NCI-H226 (cell line): ENCODE measurements at regions not wholly inside any gene's neighbourhood (a gene's known extent, or its start where the extent isn't known, plus 50 kb on each side); places are given as distances from the start of the nearest gene placed in this dataset.

Source experiments
- DNase-seq: peaks from one replicate; pipeline ENCODE4 v3.0.0-alpha.2; 2015

DNA sequence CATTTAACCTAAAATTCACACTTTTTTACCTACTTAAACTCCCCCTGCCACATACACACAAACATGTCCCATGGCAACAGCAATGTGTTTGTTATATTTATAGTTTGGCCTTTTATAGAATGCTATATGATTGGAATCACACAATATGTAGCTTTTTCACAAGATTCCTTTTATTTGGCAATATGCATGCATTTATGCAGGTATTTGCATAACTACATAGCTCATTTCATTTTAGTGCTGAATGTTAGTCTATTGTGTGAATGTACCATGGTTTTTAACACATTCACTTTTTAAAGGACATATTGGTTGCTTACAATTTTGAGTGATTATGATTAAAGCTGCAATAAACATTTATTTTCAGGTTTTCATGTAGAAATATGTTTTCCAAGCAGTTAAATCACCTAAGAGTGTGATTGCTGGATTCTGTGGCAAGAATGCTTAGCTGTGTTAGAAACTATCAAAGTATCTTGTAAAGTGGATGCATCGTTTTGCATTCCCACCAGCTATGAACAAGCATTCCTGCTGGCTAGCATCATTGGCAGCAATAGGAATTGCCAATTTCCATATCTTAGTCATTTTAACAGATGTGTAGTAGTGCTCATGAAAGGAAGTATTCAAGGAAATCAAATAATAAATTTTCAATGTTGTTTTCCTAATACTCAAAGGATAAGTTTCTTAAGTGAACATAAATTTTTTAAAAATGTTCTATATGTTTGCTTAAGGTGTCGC lies 557.0 kb downstream of the SLITRK1 start:
- peak; percentile 57 for DNase-seq

DNA sequence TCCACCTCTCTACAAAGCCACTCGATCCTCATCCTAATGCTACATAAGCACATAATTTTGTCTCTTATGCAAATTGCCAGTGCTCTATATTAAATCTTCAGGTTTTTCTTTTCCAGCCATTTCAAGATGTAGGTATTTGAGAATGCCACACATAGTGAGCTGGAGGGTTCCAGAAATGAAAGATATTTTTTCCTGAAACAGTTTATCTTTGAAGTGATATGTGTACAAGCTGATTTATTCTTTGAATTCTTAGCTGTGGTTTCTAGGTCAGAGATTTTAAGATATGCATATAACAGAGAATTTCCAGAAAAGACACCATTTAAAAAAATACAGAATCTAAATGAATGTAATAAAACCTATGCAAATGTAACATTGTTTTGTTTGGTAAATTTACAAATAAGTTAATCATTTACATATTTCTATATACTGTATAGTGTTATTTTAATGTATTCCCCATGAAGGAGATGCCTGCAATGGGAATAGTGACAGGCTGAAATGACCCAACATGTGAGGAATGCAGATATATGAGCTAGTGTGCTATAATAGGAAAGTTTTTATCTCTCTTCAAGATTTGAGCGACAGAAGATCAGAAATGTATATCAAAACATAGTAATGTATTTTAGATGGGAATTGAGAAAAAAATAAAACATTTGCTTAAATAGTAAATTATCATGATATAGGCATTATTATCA lies 570.2 kb downstream of the SLITRK1 start:
- DNase-seq: peak; percentile 56

DNA sequence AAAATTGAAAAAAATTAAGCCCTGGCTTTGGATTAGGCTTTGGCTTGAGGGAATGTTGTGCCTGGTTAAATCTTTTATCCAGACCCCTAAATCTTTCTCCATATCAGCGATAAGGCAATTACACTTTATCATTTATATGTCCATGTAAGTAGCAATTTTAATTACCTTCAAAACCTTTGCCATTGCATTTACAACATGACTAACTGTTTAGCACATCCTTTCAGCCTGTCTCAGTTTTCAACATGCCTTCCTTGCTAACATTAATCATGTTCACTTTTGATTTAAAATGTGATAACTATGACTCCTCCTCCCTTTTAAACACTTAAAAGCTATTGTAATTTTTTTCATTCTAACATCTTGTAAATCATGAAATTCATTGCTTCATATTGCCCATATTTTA lies 583.7 kb downstream of the SLITRK1 start:
- DNase-seq: no peak

DNA sequence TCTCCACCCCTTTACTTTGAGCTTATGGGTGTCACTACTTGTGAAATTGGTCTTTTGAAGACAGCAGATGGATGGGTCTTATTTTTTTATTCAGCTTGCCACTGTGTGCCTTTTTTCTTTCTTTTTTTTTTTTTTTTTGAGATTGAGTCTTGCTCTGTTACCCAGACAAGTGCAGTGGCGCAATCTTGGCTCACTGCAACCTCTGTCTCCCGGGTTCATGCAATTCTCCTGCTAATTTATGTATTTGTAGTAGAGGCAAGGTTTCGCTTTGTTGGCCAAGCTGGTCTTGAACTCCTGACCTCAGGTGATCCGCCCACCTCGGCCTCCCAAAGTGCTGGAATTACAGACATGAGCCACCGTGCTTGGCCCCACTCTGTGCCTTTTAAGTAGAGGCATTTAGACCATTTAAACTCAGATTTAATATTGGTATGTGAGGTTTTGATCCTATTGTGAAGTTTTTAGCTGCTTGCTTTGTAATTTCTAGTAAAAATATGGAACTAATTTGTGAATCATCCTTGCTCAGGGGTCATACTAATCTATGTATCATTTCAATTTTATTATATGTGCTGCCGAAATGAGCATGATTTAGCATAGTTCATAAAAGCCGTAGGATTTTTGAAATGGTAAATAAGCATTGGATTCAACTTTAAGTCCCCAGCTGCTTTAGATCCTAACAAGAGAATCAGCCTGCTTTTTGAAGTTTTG lies 584.5 kb downstream of the SLITRK1 start:
- DNase-seq: no peak

DNA sequence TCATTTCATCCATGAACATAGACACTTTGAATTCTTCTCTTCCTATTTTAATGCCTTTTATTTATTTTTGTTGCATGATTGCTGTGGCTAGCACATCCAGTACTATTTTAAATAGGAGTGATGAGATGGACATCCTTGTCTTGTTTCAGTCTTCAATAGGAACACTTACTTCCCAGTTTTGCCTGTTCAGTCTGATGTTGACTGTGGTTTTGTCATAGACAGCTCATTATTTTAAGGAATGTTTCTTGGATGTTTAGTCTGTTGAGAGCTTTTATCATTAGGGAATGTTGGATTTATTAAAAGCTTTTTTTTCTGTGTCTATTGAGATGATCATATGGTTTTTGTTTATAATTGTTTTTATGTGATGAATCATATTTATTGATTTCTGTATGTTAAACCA lies 586.6 kb downstream of the SLITRK1 start:
- no peak for DNase-seq

DNA sequence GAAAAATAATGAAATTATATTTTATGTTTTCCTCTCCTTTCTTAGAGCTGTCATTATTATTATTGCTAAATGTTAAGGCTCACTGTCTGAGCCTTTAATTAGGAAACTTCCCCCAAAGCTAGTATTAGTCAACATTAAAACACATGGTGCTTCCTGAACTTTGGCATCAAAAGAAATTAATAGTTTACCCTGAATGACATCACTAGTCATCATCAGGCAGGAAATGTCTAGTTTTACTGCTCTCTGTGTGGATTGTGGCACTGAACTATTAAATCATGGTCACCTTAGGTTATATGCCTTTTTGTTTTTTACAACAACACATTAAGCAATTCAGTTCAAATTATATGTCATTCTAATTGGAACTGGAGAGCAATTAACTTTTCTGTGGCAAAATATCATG lies 595.5 kb downstream of the SLITRK1 start:
- no peak for DNase-seq

DNA sequence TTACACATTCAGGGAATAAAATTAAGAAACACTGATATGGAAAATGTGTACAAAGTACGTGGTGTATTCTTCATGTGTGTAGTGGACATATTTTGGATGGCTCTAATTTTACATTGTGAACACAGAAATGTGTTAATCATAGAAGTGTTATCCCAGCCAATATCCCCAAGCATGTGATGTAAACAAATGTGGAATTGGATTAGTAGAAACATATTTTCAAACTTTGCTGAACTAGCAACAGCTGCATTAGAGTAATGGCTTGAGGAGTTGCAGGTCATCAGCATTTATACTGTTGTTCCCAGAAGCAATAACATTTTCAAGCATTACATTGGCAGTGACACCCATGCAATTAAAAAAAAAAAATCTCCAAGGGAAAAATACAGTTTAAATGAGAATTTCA lies 600.6 kb downstream of the SLITRK1 start:
- no peak for DNase-seq

DNA sequence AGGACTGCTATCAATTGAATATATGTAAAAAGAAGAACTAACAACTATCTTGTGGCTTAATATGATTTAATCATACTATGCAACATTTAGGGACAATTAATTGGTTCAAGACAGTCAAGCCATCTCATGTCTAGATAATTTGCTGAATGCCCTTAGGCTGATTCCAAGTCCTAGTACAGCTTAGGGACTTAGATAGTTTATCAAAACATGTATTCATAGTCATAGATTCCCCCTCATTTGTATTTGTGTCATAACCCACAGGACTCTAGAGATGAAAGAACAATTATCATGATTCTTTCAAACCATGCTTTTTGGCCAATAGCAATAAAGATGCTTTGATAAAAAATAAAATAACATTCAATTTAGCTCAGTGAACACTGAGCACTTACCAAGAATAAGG lies 607.6 kb downstream of the SLITRK1 start:
- no peak for DNase-seq

DNA sequence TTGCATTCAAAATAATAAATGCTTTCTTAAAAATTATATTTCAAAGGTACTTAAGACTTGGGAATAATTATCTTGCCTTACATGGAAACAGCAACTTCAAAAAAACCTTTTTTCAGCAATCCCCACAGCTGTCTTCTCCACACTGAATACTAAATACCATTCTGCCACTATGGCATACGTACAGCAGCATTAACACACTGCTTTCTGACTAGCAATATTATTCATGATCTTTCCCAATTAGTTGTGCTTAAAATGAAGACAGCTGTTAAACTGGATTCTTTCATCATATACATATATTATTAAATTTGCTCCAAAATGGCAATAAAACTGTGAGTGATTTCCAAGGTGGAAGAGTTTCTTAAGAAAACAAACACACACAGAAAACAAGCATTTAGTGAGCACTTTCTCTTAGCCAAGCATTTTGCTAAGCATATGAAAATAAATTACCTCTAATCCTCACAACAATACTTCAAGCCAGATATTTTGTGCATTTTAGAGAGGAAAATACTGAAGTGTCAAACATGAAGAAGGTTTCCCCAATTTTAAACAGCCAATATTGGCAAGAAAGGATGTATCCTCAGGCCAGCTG lies 609.5 kb downstream of the SLITRK1 start:
- no peak for DNase-seq

DNA sequence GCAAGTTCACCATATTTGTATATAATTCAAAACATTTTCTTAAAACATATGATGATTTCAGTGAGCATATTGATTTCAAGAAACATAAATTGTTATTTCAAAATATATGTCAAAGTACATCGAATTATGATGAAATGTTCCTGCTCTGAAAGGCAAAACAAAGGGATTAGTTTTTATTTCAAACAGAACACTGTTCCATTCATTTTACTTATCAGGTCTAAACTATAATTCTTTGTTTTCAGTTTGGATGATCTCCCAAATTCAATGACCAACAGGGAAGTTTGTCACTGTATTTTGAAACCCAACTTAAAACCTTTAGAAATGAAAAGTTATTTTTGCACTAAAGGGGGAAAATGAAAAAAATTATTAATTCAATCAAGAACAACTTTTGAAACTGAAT lies 610.2 kb downstream of the SLITRK1 start:
- no peak for DNase-seq

DNA sequence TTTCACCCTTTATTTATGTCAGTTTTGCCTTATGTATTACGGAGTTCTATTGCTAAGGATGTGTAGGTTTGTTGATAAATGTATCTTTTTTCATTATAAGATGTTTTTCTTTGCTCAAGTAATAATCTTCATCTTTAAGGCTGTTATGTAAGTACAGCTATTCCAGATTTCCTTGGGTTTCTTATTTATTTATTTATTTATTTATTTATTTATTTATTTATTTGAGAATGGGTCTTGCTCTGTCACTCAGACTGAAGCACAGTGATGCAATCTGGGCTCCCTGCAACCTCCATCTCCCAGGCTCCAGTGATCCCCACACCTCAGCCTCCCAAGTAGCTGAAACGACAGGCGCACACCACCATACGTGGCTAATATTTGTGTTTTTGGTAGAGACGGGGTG lies 617.0 kb downstream of the SLITRK1 start:
- no peak for DNase-seq

DNA sequence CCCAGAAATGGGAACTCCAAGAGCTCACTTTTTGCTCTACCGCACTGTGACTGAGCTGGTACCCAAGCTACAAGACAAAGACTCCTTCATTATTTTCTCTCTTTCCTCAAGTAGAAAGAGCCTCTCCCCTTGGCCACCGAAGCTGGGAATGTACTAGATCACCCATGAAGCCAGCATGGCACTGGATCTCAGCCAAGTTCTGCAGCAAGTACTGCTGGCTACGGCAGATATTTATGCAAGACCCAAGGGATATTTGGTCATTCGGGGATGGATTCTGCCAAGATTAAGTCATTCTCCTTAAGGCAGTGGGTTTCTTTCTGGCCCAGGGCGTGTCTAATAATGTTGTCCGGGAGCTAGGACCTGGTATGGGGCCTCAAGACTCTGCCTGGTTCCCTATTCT lies 633.5 kb downstream of the SLITRK1 start:
- DNase-seq: peak; percentile 6

DNA sequence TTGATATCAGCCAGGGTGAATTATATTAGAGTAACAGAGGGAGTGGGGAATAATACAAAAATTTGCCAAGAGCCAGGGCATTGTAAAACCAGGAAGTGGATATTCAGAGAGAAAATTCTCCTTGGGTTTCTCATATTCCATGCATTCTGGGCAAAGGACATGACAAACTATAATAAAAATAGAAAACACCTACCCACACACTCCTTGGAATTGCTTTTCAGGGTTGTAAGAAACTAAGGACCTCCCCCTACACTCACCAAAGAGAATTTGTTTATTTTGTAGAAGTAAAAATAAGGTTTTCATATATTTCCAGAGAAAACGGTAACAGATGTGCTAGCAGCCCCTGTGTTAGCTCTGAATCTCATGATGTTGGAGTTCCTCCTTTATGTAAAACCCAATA lies 649.6 kb downstream of the SLITRK1 start:
- no peak for DNase-seq

DNA sequence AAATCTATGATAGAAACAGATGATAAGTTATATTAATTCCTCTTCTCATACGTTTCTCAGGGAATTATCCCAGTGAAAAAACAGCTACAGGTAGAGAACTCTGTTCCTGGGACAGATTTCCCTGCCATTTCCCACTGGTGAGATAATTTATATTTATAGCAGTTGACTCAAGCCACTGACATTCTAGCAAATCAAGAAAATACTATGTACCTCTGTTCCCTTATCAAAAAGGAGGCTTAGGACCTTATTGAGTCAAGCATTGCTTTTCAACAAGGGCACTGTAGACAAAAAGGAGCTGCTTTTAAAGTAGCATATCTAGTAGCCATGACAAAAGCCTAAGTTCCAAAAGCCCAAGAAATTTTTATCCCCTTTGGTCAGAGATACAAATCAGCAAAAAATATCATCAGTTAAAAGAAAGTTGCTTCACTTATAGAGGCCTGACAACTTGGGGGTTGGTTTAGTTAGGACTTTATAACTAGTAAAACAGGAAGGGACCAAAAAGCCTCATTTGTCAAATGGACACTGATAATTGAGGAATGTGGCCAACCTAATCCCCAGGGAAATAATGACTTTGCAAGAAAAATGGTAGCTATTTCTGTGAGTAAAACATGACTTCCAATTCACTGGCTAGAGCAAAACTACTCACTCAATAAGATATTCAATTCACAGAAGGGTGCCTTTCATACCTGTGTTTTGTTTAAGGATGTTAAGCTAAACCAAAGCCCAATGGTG lies 652.5 kb downstream of the SLITRK1 start:
- peak; percentile 52 for DNase-seq

DNA sequence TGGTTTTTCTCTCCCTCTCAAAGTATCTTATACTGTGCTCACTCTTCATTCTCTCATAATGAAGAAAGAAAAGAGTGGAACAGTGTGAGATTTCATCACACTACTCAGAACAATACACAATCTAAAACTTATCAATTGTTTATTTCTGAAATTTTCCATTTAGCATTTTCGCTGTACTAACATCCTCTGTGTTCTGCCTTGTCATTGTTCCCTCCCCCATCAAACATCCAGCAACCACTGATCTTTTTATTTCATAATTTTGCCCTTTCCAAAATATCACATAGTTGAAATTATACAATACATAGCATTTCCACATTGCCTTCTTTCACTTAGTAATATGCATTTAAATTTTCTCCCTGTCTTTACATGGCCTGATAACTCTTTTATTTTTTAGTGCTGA lies 658.7 kb downstream of the SLITRK1 start:
- no peak for DNase-seq

DNA sequence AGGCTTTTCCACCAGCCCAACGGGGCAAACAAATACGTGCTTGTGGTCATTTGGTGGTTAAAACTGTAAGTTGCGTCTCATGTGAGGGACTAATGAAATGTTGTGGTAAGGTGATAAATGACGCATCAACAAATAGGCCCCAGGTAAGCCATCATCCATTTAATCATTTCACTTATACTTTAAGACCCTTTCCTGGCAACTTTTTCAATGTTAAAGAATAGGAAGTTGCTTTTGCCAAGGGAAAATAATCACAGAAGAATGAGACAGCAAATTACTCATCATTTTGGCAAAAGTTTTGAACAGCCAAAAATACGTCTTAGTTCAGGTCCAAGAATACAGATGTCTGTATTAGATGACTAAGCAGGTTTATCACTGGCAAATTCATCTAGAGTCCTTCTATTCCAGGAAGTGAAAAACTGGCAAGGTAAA lies 660.4 kb downstream of the SLITRK1 start:
- peak; percentile 81 for DNase-seq

DNA sequence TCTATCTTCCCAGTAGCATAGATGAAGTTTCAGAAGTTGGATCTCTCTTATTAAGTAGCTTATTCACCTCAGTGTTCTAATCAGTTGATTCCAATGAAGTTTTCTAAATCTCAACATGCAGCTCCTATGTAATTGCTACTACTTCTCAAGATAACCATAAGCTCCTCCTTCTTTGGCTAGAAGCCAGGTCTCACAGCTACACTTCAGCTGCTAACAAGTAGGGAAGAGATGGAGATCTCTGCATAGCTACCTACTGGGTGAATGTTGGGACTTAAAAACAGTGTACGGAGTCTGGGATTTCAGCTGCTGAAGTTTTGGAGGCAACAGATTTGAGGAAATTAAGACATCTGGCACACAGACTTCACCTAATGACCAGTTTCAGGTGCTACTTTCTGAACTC lies 661.0 kb downstream of the SLITRK1 start:
- DNase-seq: peak; percentile 29

DNA sequence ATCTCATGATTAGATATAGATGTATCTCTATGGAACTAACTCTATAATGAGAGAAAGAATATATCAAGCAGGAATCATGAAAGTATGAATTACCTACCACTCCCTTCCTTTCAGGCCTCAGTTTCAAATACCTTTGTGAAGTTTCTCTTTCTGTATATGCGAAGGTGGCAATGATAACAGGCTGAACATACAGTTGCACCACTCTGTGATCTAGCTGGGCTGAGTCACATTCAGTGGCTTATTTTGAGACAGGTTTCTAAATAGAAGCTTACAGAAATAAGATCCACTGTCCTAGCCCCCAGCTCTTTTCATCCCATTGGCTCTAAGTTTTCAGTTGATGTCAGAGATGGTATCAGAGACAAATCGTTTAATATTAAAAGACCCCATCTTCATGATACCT lies 662.0 kb downstream of the SLITRK1 start:
- peak; percentile 20 for DNase-seq

DNA sequence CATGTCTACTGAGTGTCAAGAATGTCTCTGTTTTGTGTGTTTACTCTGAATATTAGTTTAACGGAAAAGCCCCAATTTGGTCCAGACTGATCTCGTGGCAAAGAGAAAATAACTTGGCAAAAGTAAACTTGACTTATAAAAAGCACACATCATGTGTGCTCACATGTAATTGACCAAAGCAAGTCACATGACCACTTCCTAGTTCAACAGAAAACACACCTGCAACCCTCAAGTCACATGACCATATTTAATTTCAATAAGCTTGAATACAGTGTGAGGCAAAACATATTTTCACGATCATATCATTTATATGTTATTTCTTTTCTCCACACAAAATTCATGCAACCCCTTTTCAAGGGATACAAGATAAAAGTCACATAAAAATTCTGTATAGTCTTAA lies 662.4 kb downstream of the SLITRK1 start:
- no peak for DNase-seq

DNA sequence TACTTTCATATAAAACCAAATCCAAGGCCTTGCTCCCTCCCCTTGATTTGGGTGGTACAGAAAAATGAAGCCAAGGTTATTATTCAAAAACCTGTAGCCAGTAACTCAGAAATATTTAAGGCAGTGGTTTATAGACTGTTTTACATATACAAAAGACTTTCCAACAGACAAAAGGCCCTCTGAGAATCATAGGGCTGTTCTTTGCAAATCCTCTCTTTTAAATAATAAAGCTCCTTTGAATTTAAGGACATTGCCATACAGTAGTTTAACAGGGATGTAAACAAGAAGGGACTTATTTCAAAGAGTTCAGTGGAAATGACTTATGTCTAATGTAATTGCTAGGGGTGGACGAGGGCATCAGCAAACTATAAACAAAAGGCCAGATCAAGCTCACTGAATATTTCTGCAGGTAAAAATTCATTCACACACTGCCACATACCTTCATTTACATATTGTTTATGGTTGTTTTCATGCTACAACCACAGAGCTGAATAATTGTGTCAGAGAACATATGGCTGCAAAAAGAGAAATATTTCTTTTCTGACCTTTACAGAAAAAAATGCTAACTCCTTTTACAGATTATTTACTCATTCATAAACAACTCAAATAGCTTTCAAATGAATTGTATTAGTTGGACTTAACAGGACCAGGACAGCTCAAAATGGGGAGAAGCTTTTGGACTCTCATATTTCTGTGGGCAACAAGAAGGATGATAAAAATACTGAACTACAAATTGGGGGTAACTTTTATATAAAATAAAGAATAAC lies 665.6 kb downstream of the SLITRK1 start:
- no peak for DNase-seq

DNA sequence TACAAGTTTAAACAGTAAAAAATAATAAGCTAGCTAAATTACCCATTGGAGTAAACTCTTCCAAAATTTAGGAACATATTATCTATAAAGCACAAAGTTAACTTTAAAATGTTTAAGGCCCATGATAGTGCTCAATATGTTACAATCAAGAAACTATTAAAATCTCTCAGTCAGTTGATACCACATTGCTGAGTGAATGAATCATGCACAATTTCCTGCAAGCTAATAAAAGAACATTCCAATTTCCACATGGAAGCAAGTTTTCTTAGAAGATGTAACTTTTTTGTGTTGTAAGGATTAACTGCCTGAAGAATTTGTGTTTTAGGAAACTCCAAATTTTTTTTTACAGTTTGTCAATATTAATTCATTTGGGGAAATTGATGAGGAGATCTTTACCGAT lies 666.6 kb downstream of the SLITRK1 start:
- DNase-seq: peak; percentile 72

DNA sequence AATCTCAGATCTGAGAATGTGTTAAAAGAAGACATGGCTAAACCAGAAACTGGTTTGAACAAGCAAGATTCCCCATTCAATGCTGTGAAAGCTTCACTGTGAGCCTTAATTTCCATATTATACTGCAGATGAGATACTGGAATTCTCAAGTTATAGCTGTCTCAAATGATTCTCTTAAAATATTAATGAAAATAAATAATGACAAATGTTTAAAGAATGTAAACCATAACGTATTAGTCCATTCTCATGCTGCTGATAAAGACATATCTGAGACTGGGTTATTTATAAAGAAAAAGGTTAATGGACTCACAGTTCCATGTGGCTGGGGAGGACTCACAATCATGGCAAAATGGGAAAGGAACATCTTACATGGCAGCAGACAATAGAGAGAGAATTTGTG lies 667.8 kb downstream of the SLITRK1 start:
- no peak for DNase-seq
